ENCODE measurements at regions not wholly inside any gene's neighbourhood (a gene's known extent, or its start where the extent isn't known, plus 50 kb on each side); places are given as distances from the start of the nearest gene placed in this dataset.

DNA sequence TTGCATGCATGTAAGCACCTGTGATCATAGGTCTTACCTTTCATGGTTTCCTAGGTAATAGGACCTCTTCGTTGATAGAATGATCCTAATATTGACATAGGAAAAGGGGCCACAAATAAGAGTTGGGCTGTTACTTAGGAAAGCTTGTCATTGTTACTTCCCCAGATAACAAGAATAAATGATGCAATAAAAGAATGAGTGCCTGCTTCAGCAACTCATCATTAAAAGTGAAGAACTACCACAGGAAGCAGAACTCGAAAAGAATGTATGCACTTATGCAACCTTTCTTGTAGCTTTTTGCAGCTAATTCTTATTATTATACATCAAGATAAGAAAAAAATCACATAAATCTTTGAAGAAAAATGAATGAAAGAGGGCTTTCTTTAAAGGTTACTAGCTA is 548.6 kb downstream of the LTN1 start:
- DNase-seq = no peak

DNA sequence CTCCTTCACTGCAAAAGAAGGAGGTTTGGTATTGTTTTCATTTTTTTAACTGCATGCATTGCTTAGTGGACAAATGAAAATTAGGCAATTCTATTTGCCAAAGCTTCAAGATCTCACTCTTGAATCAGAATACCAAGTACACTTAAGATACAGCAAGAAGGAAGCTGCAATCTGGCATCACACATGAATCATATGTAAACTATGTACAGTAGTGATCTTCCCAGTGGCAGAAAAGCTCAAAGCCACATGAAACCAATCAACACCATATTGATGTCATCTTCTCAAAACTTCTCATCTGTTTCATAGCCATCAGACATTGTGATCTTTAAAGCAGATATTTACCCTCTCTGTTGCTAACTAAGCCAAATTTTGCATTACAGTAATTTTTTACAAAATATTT is 550.1 kb downstream of the LTN1 start:
- DNase-seq = no peak

DNA sequence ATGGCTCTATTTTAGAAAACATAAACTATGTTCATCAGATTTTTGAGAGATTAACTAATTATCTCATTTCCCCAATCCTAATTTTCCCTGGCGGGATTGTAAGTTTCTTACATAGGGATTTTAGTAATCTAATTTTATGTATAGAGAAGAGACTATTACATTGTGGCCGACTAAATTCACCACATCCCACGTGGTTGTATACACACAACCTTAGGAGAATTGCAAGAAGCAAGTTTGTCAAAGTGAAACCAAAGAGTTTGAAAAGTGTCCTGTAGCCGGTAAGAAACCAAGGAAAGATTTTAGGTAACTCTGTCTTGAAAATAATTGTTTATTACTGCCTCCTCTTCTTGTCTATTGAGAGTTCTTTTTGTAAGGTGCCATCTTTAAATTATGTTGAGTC is 550.6 kb downstream of the LTN1 start:
- DNase-seq = no peak

DNA sequence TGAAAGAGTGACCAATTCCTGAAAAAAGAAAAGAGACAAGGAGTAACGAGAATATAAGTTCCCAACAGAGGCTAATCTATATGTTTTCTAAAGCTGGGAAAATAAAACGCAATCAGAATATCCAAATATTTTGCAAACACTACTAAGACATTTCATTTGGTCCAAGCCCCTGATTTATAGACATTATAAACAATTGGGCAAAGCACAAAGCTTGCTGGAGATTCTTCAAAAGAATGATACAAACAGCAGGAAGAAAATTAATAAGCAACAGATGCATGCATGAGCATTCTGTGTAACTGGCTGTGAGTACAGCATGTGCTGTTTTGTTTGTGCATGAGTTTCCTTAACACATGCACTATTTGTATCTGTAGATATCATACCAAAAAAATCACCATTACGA is 552.9 kb downstream of the LTN1 start:
- no peak for DNase-seq

DNA sequence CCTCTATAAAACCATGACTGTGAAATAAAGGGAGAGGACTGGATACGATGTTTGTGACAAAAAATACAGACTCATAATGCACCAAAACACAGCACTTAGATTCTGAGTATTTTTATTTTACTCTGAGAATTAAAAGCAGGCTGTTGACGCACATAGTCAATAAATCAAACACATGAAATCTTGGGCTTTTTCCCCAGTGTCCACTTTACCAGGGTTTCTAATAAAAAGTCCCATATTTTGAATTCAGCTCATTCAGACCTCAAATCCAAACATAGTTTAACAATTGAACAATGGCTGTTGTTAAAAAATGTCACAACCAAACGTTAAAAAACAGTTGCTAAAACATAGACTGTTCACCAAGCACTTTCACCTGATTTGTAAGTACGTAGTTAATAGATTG is 553.4 kb downstream of the LTN1 start:
- DNase-seq = no peak

DNA sequence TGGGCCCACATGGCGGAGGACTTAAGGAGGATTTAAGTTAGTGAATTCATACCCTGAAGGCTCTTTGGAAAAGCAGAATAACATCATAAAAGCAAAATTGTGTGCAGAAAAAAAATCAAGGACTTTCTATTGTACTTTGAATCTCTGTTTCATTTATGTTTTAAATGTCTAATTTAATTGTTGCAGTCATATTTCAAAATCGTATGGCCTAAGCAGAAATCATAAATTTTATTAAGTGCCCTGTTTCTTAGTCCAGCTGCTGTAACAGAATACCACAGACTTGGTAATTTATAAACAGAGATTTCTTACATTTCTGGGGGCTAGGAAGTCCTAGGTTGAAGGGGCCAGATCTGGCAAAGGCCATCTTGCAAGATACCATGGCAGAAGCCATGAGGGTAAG is 555.6 kb downstream of the LTN1 start:
- no peak for DNase-seq

DNA sequence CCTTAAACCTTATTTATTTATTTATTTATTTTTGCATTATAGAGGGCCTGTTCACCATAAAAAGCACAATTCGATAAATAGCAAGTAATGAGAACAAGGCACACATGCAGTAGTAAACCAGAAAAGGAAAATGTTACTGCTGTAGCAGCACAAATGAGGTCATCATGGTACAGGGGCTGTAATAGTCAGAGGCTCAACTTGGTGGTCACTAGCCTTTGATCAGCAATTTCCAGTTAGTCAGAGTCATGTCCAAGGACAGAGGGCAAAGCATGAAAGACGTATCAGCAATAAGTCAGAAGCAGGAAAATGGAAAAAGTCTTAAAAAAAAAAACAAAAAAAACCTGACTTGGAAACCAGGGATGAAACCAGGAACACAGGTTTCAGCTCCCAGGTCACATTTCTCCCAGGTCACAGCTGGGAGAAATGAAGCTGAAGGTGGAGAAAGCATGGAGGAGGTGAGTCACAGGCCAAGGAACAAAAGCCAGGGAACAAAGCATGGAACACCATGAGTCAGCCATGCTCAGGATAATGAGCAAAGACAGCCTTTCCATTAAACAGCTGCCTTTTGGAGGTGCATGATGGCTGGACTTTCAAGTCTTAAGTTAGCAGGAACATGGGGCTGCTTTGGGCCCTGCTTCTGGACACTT is 556.3 kb downstream of the LTN1 start:
- no peak for DNase-seq

DNA sequence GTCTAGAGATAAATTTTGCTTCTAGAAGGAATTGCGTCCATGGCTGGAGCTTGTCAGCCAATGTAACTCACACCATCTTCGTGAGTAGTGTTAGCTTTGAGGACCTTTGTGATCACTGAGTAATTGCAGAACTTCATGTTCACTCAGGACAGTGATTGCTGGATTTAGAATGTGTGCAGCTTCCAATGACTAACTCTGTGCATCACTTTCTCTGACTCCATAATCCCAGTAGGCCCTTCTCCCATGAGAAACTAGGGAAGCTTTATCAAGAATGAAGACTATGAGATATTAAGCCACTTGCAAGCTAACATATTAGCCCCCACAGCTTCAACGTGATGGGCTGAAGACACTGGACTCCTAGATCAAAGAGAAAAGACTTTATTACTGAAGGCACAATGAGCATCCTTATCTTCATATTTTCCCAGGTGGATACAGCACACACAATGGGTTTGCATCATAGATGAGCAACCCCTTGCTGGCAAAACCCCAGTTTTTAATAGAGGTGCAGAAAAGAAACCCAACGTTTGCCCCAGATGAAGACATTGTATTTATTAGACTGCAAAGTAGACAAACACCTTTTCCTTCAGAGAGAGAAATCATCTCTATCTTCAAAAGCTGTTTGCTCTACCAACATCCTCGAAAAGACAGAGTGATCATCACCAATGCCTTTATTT is 561.0 kb downstream of the LTN1 start:
- no peak for DNase-seq

DNA sequence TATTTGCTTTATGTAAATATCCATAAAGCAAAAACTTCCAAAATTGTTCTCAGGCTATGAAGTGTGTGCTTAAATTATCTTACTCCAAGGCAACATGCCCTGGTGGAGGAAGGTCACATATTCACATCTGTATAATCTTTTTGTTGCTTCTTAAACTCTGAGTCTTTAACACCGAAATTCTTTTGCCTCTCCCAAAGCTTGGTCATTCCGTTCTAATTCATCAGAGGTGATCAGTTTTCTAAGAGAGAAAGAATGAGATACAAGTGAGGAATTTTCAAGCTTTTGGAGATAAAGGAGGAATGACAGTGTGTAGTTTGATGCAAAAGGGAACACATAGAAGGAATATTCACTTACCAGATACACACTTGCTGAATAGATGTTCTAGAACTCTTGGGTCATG is 561.7 kb downstream of the LTN1 start:
- DNase-seq = no peak

DNA sequence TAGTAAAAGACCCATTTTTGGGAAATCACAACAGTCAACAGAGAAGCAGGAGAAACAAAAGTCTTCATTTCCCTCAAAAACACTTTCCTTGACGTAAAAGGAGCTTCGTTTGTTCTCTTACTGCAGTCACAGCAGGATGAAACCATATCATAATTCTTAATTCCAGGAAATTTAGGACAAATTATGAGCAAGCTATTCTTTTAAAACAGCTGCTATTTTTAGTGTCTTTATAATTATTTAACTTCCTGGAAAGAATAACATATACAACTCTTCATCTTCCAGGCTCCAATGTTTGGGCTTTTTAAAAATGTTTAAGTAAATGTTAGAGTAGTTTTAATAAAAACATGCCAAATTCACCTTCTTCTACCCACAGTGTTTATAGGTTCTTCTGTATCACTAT is 563.5 kb downstream of the LTN1 start:
- DNase-seq = no peak

DNA sequence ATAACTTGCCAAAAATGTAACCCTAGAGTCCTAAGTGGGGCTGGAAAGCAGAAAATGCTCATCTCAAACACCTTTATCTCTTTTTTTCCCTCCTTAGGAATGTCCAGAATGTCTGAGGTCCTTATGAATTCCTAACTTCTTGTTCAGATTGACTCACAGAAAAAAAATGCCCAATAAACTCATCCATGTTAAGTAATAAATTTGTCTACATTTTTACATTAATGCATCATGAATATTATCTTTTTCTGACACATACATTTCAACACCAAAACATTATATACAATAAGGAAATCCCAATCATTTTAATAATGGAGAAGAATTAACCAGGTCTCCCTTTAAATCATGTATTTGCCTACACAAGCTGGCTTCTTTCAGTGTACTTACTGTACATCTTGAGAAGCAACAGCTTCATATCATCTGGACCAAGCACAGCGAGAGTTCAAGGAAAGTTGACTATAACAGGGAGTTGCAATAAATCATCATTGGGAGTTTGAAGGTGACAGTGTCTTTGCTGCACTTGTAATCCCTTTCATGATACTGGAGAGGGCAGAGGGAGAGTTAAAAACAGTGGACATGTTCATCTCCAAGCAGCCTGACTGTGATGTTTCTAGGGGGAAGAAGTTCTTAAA is 565.2 kb downstream of the LTN1 start:
- DNase-seq = no peak

DNA sequence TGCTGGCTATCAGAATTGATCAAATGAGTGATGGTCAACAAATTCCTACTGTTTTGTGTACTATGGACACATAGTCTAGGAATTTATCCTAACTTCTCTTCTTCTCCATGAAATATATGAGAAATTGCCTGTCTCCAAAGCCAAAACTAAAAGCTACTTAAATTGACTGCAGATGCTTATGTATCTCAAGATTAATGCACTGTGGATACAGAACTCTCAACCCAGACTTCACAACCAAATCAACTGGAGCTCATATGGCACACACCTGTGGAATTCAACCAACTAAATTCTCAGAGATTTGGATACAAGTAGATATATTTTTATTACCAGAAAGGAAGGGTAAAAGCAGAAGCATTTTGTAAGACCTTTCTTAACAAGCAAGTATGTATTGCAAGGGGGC is 566.1 kb downstream of the LTN1 start:
- no peak for DNase-seq

DNA sequence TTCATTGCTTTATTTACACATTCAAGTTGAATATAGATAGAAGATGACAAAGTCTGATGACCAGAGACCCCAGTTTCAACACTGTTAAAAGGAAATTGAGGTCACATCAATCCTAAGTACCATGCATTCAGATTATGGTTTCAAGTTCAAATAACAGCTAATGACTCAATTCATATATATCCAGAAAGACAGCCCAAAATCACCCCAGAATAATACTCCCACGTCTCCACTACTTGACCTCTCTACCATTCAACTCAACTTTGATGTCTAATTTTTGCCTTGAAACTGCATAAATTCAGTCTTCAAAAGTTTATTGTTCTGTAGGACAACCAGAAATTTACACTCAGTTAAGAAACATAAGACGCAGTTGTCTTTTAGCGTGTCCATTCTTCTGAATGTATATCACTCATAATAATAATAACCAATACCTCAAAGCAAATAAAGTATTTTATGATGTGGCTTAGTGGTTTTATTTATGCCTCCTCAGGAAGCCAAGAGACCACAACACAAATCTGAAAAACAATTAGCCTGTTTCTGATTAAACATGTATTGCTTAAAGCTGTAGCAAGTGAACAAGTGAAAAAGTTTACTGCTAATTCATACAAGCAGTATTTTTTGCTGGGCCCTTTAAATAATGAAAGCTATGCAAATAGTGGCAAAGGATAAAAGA is 569.0 kb downstream of the LTN1 start:
- no peak for DNase-seq

DNA sequence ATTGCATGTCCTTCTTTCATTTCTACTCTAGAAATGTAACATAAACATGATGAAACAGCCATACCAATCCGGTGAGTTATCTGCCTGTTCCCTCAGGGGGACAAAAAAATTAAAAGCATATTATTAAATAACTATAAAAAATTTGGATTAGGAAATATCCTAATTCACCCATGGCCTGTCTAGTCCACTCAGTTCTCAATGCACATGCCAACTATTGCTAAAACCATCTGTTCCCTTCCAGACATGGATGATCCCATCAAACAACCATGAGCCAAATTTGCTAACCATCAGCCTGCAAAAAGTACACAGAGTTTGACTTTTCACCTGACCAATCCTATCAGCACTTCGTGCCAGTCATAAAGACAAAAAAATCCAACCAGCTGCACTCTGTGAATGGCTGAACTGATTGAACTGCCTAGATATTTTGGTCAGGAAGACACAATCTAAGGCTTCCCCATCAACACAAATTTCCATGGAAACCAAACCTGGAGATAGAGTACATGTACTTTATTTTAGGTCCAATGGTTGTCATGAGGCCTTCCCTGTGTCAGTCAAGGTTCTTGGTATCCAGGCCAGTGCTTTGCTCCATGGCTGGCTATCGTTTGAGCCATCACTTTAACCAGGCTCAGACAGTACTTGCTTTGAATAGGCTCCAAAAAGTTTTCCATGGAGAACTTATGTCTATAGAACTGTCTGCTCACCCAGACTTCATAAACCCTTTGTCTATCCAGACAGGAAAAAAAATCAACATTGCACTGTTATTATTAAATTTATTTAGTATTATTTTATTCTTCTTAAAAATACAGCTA is 570.8 kb downstream of the LTN1 start:
- no peak for DNase-seq

DNA sequence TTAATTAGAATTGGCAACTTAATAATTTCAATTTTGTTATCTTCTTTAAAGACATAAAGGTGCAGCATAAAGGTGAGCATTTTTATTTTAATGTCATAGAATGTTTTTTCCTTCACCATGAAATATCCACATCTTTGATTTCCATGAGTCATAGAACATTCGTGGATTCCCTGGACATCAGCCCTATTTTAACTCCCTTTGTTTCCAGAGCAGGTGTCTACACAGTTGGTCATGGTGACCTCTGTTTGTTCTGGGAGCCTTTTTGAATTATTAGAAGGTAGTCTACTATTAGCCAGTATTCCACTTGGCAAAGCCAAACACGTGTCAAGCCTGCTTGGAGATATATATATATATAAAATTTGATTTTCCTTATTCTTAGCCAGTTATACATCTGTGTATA is 572.9 kb downstream of the LTN1 start:
- DNase-seq = no peak

DNA sequence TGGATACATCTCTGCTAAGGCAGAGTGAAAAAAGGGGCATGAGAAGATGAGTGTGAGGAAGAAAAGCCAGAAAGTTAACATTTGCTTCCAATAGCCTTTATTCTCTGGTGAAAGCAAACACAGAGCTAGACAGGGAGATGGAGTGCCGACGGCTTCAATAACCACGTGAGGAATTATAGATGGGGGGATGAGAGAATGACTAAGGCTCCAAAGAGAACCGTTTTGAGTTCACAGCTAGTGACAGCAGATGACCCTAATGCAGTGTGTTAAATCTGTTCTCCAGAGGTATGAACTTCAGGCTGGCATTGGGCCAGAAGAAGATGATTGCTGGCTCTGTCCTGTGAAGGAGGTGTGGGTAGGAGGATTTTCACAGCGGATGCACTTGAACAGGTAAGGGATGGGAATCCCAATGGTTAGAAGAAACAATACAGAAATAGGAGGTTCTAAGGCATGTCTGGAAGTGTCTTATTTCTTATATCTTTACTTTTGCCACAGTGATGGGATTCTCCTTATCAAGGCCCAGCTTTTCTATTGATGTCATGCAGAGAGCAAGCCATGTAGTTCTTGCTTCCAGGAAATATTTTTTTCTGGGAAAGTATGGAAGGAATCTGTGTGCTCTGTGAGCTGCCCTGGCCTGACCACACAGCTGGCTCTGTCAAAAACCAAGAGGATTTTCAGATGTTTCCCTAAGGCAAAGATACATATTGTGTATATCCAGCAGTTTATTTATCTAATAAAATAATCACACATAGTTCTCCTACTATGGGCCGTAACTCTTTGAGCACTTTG is 573.8 kb downstream of the LTN1 start:
- DNase-seq = no peak

DNA sequence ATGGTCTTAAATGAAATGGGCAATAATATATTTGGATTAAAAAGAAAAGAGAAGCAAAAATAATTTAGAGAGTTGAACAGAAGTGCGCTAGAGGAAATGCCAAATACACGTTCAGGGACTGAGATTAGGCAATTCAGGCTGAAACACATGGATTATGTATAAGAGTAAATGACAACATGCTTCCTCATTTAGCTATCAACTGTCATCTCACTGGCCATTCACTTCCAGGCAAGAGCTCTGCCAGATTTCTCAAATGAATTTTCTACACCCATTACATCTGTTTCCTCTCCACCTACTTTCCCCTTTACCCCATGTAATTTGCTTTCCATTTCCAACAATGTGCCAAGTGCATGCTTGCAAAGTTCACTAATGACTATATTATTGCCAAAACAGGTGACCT is 582.4 kb downstream of the LTN1 start:
- DNase-seq = peak; percentile 46

DNA sequence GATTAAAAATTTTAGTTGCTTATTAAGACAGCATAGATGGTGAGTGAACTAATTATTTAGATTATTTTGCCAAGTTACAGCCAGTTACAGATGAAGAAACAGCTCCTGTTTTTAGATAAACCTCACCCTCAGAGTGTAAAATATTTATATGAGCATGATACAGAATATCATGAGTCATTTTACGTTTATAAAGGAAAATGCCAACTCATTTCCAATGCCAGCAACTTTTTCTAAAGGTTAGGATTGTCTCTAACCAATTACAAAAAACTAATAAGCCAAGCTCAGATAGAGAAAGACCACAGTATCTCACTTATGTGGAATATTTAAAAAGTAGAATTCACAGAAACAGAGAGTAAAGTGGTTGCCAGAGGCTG is 590.1 kb downstream of the LTN1 start:
- DNase-seq = no peak

DNA sequence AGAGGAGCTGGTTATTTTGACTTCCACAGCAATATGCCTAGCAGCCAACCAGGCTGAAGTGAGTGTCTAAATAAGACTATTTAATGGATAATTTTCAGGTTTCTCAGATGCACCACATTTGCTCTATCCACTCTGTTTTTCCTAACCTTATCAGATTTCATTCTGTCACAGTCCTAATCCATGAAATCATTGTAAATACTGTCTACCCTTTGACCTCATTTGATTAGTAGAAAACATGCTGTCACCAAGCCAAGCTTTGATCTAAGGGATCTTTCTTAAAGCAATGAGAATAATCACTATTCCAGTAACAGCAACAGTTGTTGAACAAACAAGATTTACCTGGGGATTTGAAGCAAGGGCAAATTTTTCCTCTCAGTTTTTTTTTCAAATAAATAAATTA is 595.6 kb downstream of the LTN1 start:
- DNase-seq = no peak

DNA sequence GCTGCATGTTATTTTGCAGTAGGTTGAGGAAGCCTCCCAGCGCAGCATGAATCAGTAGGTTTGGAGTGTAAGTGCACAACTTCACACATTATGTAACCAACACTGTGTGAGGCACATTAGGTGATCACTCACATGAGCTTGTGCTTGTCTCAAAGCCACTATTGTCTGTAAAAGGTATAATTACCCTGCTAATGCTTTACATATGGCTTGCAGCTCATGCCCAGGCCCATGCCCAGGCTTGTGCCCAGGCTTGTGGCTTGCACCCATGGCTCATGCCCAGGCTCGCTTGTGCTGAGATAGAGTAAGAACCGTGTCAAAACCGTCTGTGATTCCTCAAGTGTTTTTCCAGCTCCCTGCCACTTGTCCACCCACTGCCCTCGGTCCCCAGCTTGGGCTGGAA is 596.3 kb downstream of the LTN1 start:
- no peak for DNase-seq

DNA sequence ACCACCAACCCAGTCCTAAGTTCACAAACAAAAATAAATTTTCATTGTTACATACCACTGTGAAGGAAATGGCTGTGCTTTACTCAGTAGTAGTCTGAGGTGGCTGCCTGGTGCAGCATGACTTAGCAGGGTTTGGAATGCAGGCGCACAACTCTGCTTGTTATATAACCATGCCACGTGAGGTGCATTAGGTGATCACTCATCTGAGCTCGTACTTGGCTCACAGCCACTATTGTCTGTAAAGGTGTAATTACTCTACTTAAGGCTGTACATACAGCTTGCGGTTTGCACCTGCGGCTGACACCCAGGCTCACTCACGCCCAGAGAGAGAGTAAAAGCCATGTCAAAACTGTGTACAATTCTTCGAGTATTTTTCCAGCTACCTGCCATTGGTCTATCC is 599.4 kb downstream of the LTN1 start:
- no peak for DNase-seq

Measured in GF-D8 (cell line).